GM13976 (cell line): ENCODE measurements at regions not wholly inside any gene's neighbourhood (a gene's known extent, or its start where the extent isn't known, plus 50 kb on each side); places are given as distances from the start of the nearest gene placed in this dataset.

Source experiments
- DNase-seq: peaks from one replicate; pipeline ENCODE4 v3.0.0; 2012; ENCODE audit warnings: low spot score
- in situ Hi-C: fragments of 300-500 bp; cut with MboI; formaldehyde crosslinking; loops from one replicate; pipeline ENCODE4 v1.12.0; 2022; ENCODE audit warnings: low sequenced_read_pairs, mixed read lengths, inconsistent platforms; ENCODE audit not compliant: unreplicated experiment
- TF ChIP-seq, protein P1 (sequence below): IDR thresholded peaks from 2 replicates; pipeline ENCODE4 v1.5.1; 2012; ENCODE audit warnings: borderline replicate concordance, mild to moderate bottlenecking; ENCODE audit not compliant: insufficient read depth; ENCODE audit errors: extremely low read depth, missing control alignments, control extremely low read depth

DNA sequence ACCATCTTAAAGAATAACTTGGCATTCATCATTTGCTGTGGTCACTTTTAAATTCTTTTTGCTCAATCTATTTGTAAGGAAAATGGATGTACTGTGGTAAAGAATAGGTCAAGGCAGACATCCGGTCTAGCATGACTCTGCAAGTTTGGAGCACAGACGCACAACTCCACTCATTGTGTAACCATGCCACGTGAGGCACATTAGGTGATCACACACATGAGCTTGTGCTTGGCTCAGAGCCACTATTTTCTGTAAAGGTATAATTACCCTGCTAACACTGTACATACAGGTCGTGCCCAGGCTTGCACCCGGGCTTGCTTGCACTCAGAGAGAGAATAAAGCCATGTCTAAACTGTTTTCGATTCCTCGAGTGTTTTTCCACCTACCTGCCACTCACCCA is 1289.1 kb upstream of the ADGRB3 start:
- TF ChIP-seq, protein P1, sequence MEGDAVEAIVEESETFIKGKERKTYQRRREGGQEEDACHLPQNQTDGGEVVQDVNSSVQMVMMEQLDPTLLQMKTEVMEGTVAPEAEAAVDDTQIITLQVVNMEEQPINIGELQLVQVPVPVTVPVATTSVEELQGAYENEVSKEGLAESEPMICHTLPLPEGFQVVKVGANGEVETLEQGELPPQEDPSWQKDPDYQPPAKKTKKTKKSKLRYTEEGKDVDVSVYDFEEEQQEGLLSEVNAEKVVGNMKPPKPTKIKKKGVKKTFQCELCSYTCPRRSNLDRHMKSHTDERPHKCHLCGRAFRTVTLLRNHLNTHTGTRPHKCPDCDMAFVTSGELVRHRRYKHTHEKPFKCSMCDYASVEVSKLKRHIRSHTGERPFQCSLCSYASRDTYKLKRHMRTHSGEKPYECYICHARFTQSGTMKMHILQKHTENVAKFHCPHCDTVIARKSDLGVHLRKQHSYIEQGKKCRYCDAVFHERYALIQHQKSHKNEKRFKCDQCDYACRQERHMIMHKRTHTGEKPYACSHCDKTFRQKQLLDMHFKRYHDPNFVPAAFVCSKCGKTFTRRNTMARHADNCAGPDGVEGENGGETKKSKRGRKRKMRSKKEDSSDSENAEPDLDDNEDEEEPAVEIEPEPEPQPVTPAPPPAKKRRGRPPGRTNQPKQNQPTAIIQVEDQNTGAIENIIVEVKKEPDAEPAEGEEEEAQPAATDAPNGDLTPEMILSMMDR, result no peak
- no peak for DNase-seq

DNA sequence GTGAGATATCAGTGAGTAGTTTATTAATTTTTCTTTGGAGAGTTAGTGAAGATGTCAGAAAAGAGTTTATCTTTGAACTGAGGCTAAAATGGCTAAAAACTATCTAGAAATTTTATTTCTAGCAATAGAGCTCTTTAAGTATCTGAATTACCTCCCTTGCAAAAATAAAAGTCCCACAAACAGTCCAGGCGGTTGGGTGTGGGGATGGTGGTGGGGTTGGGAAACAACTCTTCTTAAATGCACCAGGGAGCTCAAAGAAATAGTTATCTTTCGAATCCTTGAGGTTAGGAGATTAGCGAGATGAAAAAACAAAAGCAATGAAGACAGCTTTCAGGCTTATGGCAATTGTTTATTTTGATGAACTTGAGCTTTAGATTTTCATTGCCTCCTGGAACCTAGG is 1299.1 kb upstream of the ADGRB3 start:
- in situ Hi-C loops, result no loop called here
- TF ChIP-seq, protein P1, result no peak

More for the DNA sequence above, 1289.1 kb upstream of the ADGRB3 start:
- in situ Hi-C loops, result no loop called here

DNA sequence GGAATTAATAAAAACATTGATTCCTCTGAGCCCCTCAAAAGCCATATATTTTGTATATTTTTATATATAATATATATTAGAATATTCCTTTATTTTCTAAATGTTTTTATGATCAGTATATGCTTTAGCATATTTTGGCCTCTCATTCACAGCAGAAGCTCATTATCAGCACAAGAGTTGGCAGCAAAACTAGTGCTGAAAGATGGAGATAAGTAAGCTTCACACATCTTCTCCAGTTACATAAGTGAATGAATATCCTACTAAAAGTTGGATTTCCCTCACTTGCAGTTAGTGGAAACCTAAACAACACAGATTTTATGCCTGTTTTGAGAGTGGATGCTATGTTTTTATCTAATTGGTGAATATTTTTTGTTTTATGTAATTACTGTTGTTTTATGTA is 1303.8 kb upstream of the ADGRB3 start:
- no peak for DNase-seq
- in situ Hi-C loops, result no loop called here
- TF ChIP-seq, protein P1, result no peak

More for the DNA sequence above, 1299.1 kb upstream of the ADGRB3 start:
- no peak for DNase-seq

DNA sequence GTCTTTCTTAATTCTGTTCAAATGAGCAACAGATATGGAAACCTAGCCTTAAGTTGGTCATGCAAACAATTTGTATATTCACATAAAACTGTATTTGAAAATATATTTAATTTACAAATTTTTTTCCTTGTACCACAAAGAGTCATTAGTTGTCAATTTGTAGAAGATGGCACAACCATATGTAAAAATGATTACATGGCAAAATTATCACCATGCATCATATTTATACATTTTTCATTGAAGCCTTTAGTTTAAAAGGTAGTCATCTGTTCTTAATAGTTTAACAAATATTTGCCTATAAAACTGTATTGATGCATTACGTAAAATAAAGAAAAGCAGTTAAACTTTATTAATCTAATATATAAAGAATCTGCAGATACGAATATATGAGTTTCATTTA is 1306.8 kb upstream of the ADGRB3 start:
- DNase-seq, result no peak
- in situ Hi-C loops, result no loop called here
- TF ChIP-seq, protein P1, result no peak

DNA sequence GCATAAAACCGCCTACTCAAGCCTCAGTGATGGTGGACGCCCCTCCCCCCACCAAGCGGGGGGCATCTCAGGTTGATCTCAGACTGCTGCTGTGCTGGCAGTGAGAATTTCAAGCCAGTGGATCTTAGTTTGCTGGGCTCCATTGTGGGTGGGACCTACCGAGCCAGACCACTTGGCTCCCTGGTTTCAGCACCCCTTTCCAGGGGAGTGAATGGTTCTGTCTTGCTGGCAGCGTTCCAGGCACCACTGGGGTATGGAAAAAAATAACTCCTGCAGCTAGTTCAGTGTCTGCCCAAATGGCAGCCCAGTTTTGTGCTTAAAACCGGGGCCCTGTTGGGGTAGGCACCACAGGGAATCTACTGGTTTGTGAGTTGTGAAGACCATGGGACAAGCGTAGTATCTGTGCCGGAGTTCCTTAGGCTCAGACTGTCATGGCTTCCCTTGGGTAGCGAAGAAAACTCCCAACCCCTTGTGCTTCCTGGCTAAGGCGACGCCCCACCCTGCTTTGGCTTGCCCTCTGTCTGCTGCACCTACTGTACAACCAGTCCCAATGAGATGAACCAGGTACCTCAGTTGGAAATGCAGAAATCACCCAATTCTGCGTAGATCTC is 1334.5 kb upstream of the ADGRB3 start:
- no peak for DNase-seq
- in situ Hi-C loops, result no loop called here
- TF ChIP-seq, protein P1, result no peak

DNA sequence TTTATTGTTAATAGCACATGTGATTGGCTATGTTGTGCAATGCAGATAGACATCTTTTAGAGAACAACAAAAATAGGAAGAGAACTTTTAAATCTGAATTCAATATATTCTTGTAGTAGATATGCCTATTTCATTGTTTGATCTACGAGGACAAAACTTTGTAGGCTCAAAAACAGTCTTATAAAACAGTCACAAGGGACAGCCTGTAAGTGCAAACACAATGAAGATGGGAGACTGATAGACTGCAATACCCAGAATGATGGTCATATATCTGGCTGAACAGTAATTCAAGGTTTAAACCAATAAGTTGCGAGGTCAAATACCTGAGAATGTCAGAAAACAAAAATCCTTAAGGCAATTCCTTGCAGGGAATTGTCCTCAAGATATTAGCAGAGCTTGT is 1342.9 kb upstream of the ADGRB3 start:
- no peak for DNase-seq
- in situ Hi-C loops, result no loop called here
- TF ChIP-seq, protein P1, result no peak
